ENCODE measurements at regions not wholly inside any gene's neighbourhood (a gene's known extent, or its start where the extent isn't known, plus 50 kb on each side); places are given as distances from the start of the nearest gene placed in this dataset.
A peak's percentile ranks its signal among the peaks of the same experiment; 100 is the strongest.
"Not testable (repeated sequence)": the region's sequence is repeated elsewhere in the genome, so short reads cannot be mapped to it uniquely, and the experiment has no call there.

GRCh38 chr7:68109299-68109698 lies 1112.7 kb downstream of the TYW1 start:
- DNase-seq, result no peak

- DNase-seq, result no peak
These were observed 1122.8 kb downstream of the TYW1 start for GRCh38 chr7:68119411-68119810.

- DNase-seq, result no peak
These were observed 1124.4 kb downstream of the TYW1 start for GRCh38 chr7:68121056-68121455.

- no peak for DNase-seq
These were observed 1125.0 kb downstream of the TYW1 start for GRCh38 chr7:68121655-68122054.

- DNase-seq, result no peak
These were observed 1126.2 kb downstream of the TYW1 start for GRCh38 chr7:68122801-68123200.

GRCh38 chr7:68125168-68125567 lies 1128.5 kb downstream of the TYW1 start:
- DNase-seq, result no peak

GRCh38 chr7:68133045-68133444 lies 1136.4 kb downstream of the TYW1 start:
- no peak for DNase-seq

- no peak for DNase-seq
These were observed 1146.7 kb downstream of the TYW1 start for GRCh38 chr7:68143345-68143744.

GRCh38 chr7:68146983-68147382 lies 1150.3 kb downstream of the TYW1 start:
- no peak for DNase-seq

GRCh38 chr7:68147614-68148238 lies 1151.1 kb downstream of the TYW1 start:
- DNase-seq, result no peak

GRCh38 chr7:68148440-68148839 lies 1151.8 kb downstream of the TYW1 start:
- DNase-seq, result no peak

GRCh38 chr7:68152205-68152604 lies 1155.6 kb downstream of the TYW1 start:
- no peak for DNase-seq

GRCh38 chr7:68155676-68156075 lies 1159.0 kb downstream of the TYW1 start:
- no peak for DNase-seq

GRCh38 chr7:68158686-68159295 lies 1162.2 kb downstream of the TYW1 start:
- DNase-seq, result no peak

- DNase-seq, result no peak
These were observed 1166.1 kb downstream of the TYW1 start for GRCh38 chr7:68162712-68163111.

GRCh38 chr7:68166525-68166924 lies 1169.9 kb downstream of the TYW1 start:
- DNase-seq, result no peak

GRCh38 chr7:68173513-68173912 lies 1176.9 kb downstream of the TYW1 start:
- no peak for DNase-seq

GRCh38 chr7:68176974-68177373 lies 1180.3 kb downstream of the TYW1 start:
- DNase-seq, result peak; percentile 59

GRCh38 chr7:68180761-68181160 lies 1184.1 kb downstream of the TYW1 start:
- DNase-seq, result no peak

GRCh38 chr7:68183176-68183575 lies 1186.5 kb downstream of the TYW1 start:
- DNase-seq, result no peak

- peak; percentile 63 for DNase-seq
These were observed 1189.2 kb downstream of the TYW1 start for GRCh38 chr7:68185631-68186456.

GRCh38 chr7:68187532-68187931 lies 1190.9 kb downstream of the TYW1 start:
- DNase-seq, result no peak

- no peak for DNase-seq
These were observed 1196.3 kb downstream of the TYW1 start for GRCh38 chr7:68192941-68193340.

GRCh38 chr7:68195642-68196041 lies 1199.0 kb downstream of the TYW1 start:
- not testable (repeated sequence) for DNase-seq

All from right forelimb (tissue), 1 donor.